Endodermal cell (in vitro differentiated cells): ENCODE measurements at regions not wholly inside any gene's neighbourhood (a gene's known extent, or its start where the extent isn't known, plus 50 kb on each side); places are given as distances from the start of the nearest gene placed in this dataset.

Experiments
- DNase-seq: peaks from one replicate; pipeline ENCODE4 v3.0.0-alpha.2; 2017
- H3K27ac ChIP-seq: 2 replicates; pipeline ENCODE4 v1.5.1; 2013; ENCODE audit warnings: mild to moderate bottlenecking, low read depth, low read length, moderate library complexity
- H3K27me3 ChIP-seq: 2 replicates; pipeline ENCODE4 v1.6.1; 2013; ENCODE audit warnings: mild to moderate bottlenecking, low read length, moderate library complexity; ENCODE audit not compliant: insufficient read depth, control insufficient read depth, poor library complexity, severe bottlenecking
- H3K36me3 ChIP-seq: 2 replicates; pipeline ENCODE4 v1.7.0; 2013; ENCODE audit warnings: mild to moderate bottlenecking, low read length, moderate library complexity; ENCODE audit not compliant: control insufficient read depth, insufficient read depth
- H3K4me1 ChIP-seq: one replicate; pipeline ENCODE4 v1.7.0; 2013; ENCODE audit warnings: low read length; ENCODE audit not compliant: control insufficient read depth, insufficient read depth
- H3K4me3 ChIP-seq: 2 replicates; pipeline ENCODE4 v1.5.1; 2013; ENCODE audit warnings: mild to moderate bottlenecking, low read length, moderate library complexity
- H3K9ac ChIP-seq: 2 replicates; pipeline ENCODE4 v1.6.1; 2013; ENCODE audit warnings: mild to moderate bottlenecking, low read length, moderate library complexity; ENCODE audit not compliant: poor library complexity, severe bottlenecking; ENCODE audit errors: extremely low read depth
- H3K9me3 ChIP-seq: 2 replicates; pipeline ENCODE4 v1.6.1; 2013; ENCODE audit warnings: mild to moderate bottlenecking, low read length, moderate library complexity; ENCODE audit not compliant: control insufficient read depth
- H3K27ac Mint-ChIP-seq: 2 replicates; pipeline ENCODE4 v1.8.0; 2020; ENCODE audit warnings: mixed read lengths
- H3K27me3 Mint-ChIP-seq: 2 replicates; pipeline ENCODE4 v1.8.0; 2021; ENCODE audit warnings: mild to moderate bottlenecking, mixed read lengths; ENCODE audit not compliant: insufficient read depth
- H3K36me3 Mint-ChIP-seq: 2 replicates; pipeline ENCODE4 v1.8.0; 2020; ENCODE audit warnings: low read depth, mixed read lengths
- H3K4me1 Mint-ChIP-seq: 2 replicates; pipeline ENCODE4 v1.8.0; 2020; ENCODE audit warnings: mixed read lengths
- H3K4me3 Mint-ChIP-seq: 2 replicates; pipeline ENCODE4 v1.8.0; 2020; ENCODE audit warnings: mild to moderate bottlenecking, moderate library complexity, mixed read lengths
- H3K9me3 Mint-ChIP-seq: 2 replicates; pipeline ENCODE4 v1.8.0; 2020; ENCODE audit warnings: mild to moderate bottlenecking, mixed read lengths
- CTCF ChIP-seq: fragments of 200-600 bp; sonication (generic); conservative IDR thresholded peaks from 2 replicates; pipeline ENCODE4 v1.5.0; 2021; ENCODE audit warnings: antibody characterized with exemption, mild to moderate bottlenecking
- WGBS, 2 experiments: methylation state at CpG; one replicate each; pipeline versions ENCODE4 v1.1.5 to v1.1.7; 2013; ENCODE audit warnings: missing lambda C conversion rate in 2 of 2, mixed read lengths in 1 of 2; ENCODE audit not compliant: insufficient coverage in 1 of 2, insufficient read length in 1 of 2; 5-methylcytosine and 5-hydroxymethylcytosine counted together

GRCh38 chr7:4513450-4513849 is 168.6 kb upstream of the FOXK1 start:
- H3K9me3 Mint-ChIP-seq = peaks cover 21% of the 10 kb centered on the region
- no peak overlapping the region for H3K4me3 Mint-ChIP-seq
- DNase-seq = no peak
- H3K4me1 Mint-ChIP-seq = peaks cover 7% of the 10 kb centered on the region
- Histone ChIP-seq H3K27me3 (no peaks in the 10 kb centered on the region), H3K9ac (no peak overlapping the region), H3K4me1 (no peaks in the 10 kb centered on the region), H3K36me3 (no peaks in the 10 kb centered on the region), H3K27ac (no peak overlapping the region), H3K4me3 (no peak overlapping the region), H3K9me3 (peaks cover 12% of the 10 kb centered on the region)
- H3K36me3 Mint-ChIP-seq = no peaks in the 10 kb centered on the region
- H3K27me3 Mint-ChIP-seq = peaks cover 10% of the 10 kb centered on the region
- H3K27ac Mint-ChIP-seq = no peak overlapping the region
- 96% methylated on average over 1 of the region's 1 CpG; no CpG with 5 or more reads in 1 of the 2 experiments for WGBS, 2 experiments
- no peak for TF ChIP-seq CTCF

- Mint-ChIP-seq H3K9me3 (no peaks in the 10 kb centered on the region), H3K27me3 (peaks cover 3% of the 10 kb centered on the region), H3K27ac (no peak overlapping the region), H3K36me3 (no peaks in the 10 kb centered on the region), H3K4me3 (no peak overlapping the region), H3K4me1 (peaks cover 2% of the 10 kb centered on the region)
- Histone ChIP-seq H3K9me3 (no peaks in the 10 kb centered on the region), H3K27me3 (no peaks in the 10 kb centered on the region), H3K36me3 (no peaks in the 10 kb centered on the region), H3K4me3 (no peak overlapping the region), H3K4me1 (no peaks in the 10 kb centered on the region), H3K9ac (no peak overlapping the region), H3K27ac (no peak overlapping the region)
- 75 to 83% methylated on average over 5 to 7 of the region's 7 CpGs for WGBS, 2 experiments
- TF ChIP-seq CTCF = no peak
- no peak for DNase-seq
Observed at GRCh38 chr7:4519819-4520520, 162.1 kb upstream of the FOXK1 start.

GRCh38 chr7:4523219-4523618 is 158.9 kb upstream of the FOXK1 start:
- no peak for DNase-seq
- TF ChIP-seq CTCF = no peak
- H3K9ac ChIP-seq = no peak overlapping the region
- H3K27me3 Mint-ChIP-seq = peaks cover 2% of the 10 kb centered on the region
- H3K4me1 ChIP-seq = no peaks in the 10 kb centered on the region
- no peak overlapping the region for H3K4me3 ChIP-seq
- H3K9me3 ChIP-seq = no peaks in the 10 kb centered on the region
- H3K36me3 Mint-ChIP-seq = no peaks in the 10 kb centered on the region
- H3K27ac Mint-ChIP-seq = no peak overlapping the region
- H3K36me3 ChIP-seq = no peaks in the 10 kb centered on the region
- no peaks in the 10 kb centered on the region for H3K27me3 ChIP-seq
- peaks cover 2% of the 10 kb centered on the region for H3K4me1 Mint-ChIP-seq
- H3K9me3 Mint-ChIP-seq = no peaks in the 10 kb centered on the region
- no peak overlapping the region for H3K27ac ChIP-seq
- H3K4me3 Mint-ChIP-seq = no peak overlapping the region
